Neural cell (in vitro differentiated cells): ENCODE measurements at regions not wholly inside any gene's neighbourhood (a gene's known extent, or its start where the extent isn't known, plus 50 kb on each side); places are given as distances from the start of the nearest gene placed in this dataset.

Experiments
- H2AFZ ChIP-seq: fragments of 200-600, 300-800 bp; sonication (generic), shearing (Covaris generic); 2 replicates; pipeline ENCODE4 v1.6.0; 2014; ENCODE audit warnings: low read depth, mild to moderate bottlenecking, antibody characterized with exemption, low read length, moderate library complexity
- H3F3A ChIP-seq: fragments of 200-600 bp; shearing (Covaris generic); 2 replicates; pipeline ENCODE4 v1.6.1; 2016; ENCODE audit warnings: mild to moderate bottlenecking, moderate library complexity, mixed read lengths, antibody characterized with exemption, low read length; ENCODE audit not compliant: insufficient read depth, poor library complexity, severe bottlenecking
- H3K27ac ChIP-seq: fragments of 200-600, 300-800 bp; sonication (generic), shearing (Covaris generic); 2 replicates; pipeline ENCODE4 v1.5.1; 2014; ENCODE audit warnings: mild to moderate bottlenecking, low read length, moderate library complexity
- H3K27me3 ChIP-seq: fragments of 300-800, 200-600 bp; sonication (generic), shearing (Covaris generic); 2 replicates; pipeline ENCODE4 v1.6.0; 2014; ENCODE audit warnings: mild to moderate bottlenecking, low read depth, low read length, moderate library complexity; ENCODE audit not compliant: insufficient read depth
- H3K36me3 ChIP-seq: fragments of 300-800, 200-600 bp; sonication (generic), shearing (Covaris generic); 2 replicates; pipeline ENCODE4 v1.5.1; 2014; ENCODE audit warnings: mild to moderate bottlenecking, antibody characterized with exemption, low read length, moderate library complexity; ENCODE audit not compliant: insufficient read depth
- H3K4me2 ChIP-seq: fragments of 300-800, 200-600 bp; sonication (generic), shearing (Covaris generic); 2 replicates; pipeline ENCODE4 v1.6.0; 2014; ENCODE audit warnings: mild to moderate bottlenecking, low read length
- H3K4me3 ChIP-seq: fragments of 300-800, 200-600 bp; sonication (generic), shearing (Covaris generic); 2 replicates; pipeline ENCODE4 v1.5.1; 2014; ENCODE audit warnings: mild to moderate bottlenecking, low read length, moderate library complexity
- H3K79me2 ChIP-seq: fragments of 200-600 bp; shearing (Covaris generic); replicated peaks from 2 replicates; pipeline ENCODE4 v1.6.0; 2014; ENCODE audit warnings: mild to moderate bottlenecking, low read length, moderate library complexity; ENCODE audit not compliant: insufficient read depth
- H3K9ac ChIP-seq: fragments of 300-800, 200-600 bp; sonication (generic), shearing (Covaris generic); 2 replicates; pipeline ENCODE4 v1.6.1; 2016; ENCODE audit warnings: mild to moderate bottlenecking, low read length, mixed read lengths
- H3K9me2 ChIP-seq: fragments of 200-600 bp; shearing (Covaris generic); 2 replicates; pipeline ENCODE4 v1.6.1; 2016; ENCODE audit warnings: mild to moderate bottlenecking, low read length, mixed read lengths; ENCODE audit not compliant: insufficient read depth
- H3K9me3 ChIP-seq: fragments of 200-600, 300-800 bp; sonication (generic), shearing (Covaris generic); 2 replicates; pipeline ENCODE4 v1.6.1; 2016; ENCODE audit warnings: mild to moderate bottlenecking, mixed run types, low read length, moderate library complexity, mixed read lengths
- H4K20me1 ChIP-seq: fragments of 200-600 bp; shearing (Covaris generic); 2 replicates; pipeline ENCODE4 v1.6.1; 2016; ENCODE audit warnings: mild to moderate bottlenecking, mixed run types; ENCODE audit not compliant: insufficient read depth
- CTCF ChIP-seq: fragments of 450-650 bp; IDR thresholded peaks from 2 replicates; pipeline ENCODE4 v1.5.1; 2014; ENCODE audit warnings: antibody characterized with exemption, mild to moderate bottlenecking, moderate library complexity; ENCODE audit not compliant: poor library complexity, severe bottlenecking
- EP300 ChIP-seq: fragments of 450-650 bp; conservative IDR thresholded peaks from 2 replicates; pipeline ENCODE4 v1.6.1; 2014; ENCODE audit warnings: antibody characterized with exemption, mild to moderate bottlenecking, moderate library complexity; ENCODE audit not compliant: poor library complexity, severe bottlenecking
- EZH2 ChIP-seq: fragments of 200-600, 300-800 bp; shearing (Covaris generic), sonication (generic); IDR thresholded peaks from 2 replicates; pipeline ENCODE4 v1.6.1; 2014; ENCODE audit warnings: antibody characterized with exemption, low read length, borderline replicate concordance, mild to moderate bottlenecking; ENCODE audit not compliant: insufficient read depth, poor library complexity, severe bottlenecking
- MXI1 ChIP-seq: fragments of 450-650 bp; conservative IDR thresholded peaks from 2 replicates; pipeline ENCODE4 v1.6.1; 2014; ENCODE audit warnings: antibody characterized with exemption, mild to moderate bottlenecking; ENCODE audit not compliant: poor library complexity, severe bottlenecking
- POLR2AphosphoS5 ChIP-seq: IDR thresholded peaks from 2 replicates; pipeline ENCODE4 v1.6.1; 2012
- RAD21 ChIP-seq: fragments of 450-650 bp; conservative IDR thresholded peaks from 2 replicates; pipeline ENCODE4 v1.6.1; 2014; ENCODE audit warnings: antibody characterized with exemption, mild to moderate bottlenecking, moderate library complexity
- REST ChIP-seq: IDR thresholded peaks from 2 replicates; pipeline ENCODE4 v1.6.1; 2012; ENCODE audit warnings: borderline replicate concordance
- SMC3 ChIP-seq: fragments of 450-650 bp; conservative IDR thresholded peaks from 2 replicates; pipeline ENCODE4 v1.6.1; 2014; ENCODE audit warnings: antibody characterized with exemption, mild to moderate bottlenecking, moderate library complexity; ENCODE audit not compliant: poor library complexity
- TAF1 ChIP-seq: IDR thresholded peaks from 2 replicates; pipeline ENCODE4 v1.6.1; 2012; ENCODE audit warnings: low read depth

- Histone ChIP-seq H3K9ac (no peak overlapping the region), H3K36me3 (no peaks in the 10 kb centered on the region), H3K27me3 (no peaks in the 10 kb centered on the region), H3K27ac (no peak overlapping the region), H3F3A (no peaks in the 10 kb centered on the region), H3K9me2 (no peaks in the 10 kb centered on the region), H3K79me2 (no peaks in the 10 kb centered on the region), H2AFZ (no peak overlapping the region), H4K20me1 (no peaks in the 10 kb centered on the region), H3K4me3 (no peak overlapping the region), H3K4me2 (no peak overlapping the region), H3K9me3 (no peaks in the 10 kb centered on the region)
- no peak for TF ChIP-seq SMC3
- TF ChIP-seq EP300: no peak
- no peak for TF ChIP-seq CTCF
- no peak for TF ChIP-seq RAD21
- no peak for TF ChIP-seq TAF1
- no peak for TF ChIP-seq MXI1
- no peak for TF ChIP-seq REST
- TF ChIP-seq POLR2AphosphoS5: no peak
- no peak for TF ChIP-seq EZH2
Measured at GRCh38 chr2:12273111-12273510, 443.6 kb upstream of the TRIB2 start.

GRCh38 chr2:12274591-12274990, 442.1 kb upstream of the TRIB2 start:
- Histone ChIP-seq H2AFZ (no peak overlapping the region), H4K20me1 (no peaks in the 10 kb centered on the region), H3K27ac (no peak overlapping the region), H3K27me3 (no peaks in the 10 kb centered on the region), H3K79me2 (no peaks in the 10 kb centered on the region), H3K9ac (no peak overlapping the region), H3K4me3 (no peak overlapping the region), H3K9me2 (no peaks in the 10 kb centered on the region), H3K36me3 (no peaks in the 10 kb centered on the region), H3K4me2 (no peak overlapping the region), H3F3A (no peaks in the 10 kb centered on the region), H3K9me3 (no peaks in the 10 kb centered on the region)
- TF ChIP-seq EP300 (no peak), EZH2 (no peak), POLR2AphosphoS5 (no peak), MXI1 (no peak), REST (no peak), SMC3 (no peak), TAF1 (no peak), CTCF (no peak), RAD21 (no peak)
